Muscle layer of duodenum (tissue), 2 donors: ENCODE measurements at regions not wholly inside any gene's neighbourhood (a gene's known extent, or its start where the extent isn't known, plus 50 kb on each side); places are given as distances from the start of the nearest gene placed in this dataset.

Experiments used
- H3K27ac ChIP-seq: one replicate; pipeline ENCODE4 v1.7.0; 2013; ENCODE audit warnings: mild to moderate bottlenecking, low read length
- H3K27me3 ChIP-seq: one replicate; pipeline ENCODE4 v1.7.0; 2013; ENCODE audit warnings: low read depth, mild to moderate bottlenecking, control low read depth, low read length
- H3K36me3 ChIP-seq, 2 donors: one replicate each; pipeline ENCODE4 v1.7.0; 2013; ENCODE audit warnings: low read length in 2 of 2, control low read depth in 1 of 2, mild to moderate bottlenecking in 1 of 2; ENCODE audit not compliant: insufficient read depth in 2 of 2, control insufficient read depth in 1 of 2
- H3K4me1 ChIP-seq, 2 donors: one replicate each; pipeline ENCODE4 v1.7.0; 2013; ENCODE audit warnings: low read length in 2 of 2, mild to moderate bottlenecking in 2 of 2, control low read depth in 1 of 2, moderate library complexity in 1 of 2; ENCODE audit not compliant: insufficient read depth in 2 of 2, control insufficient read depth in 1 of 2
- H3K4me3 ChIP-seq, 2 donors: one replicate each; pipeline ENCODE4 v1.7.0; 2013; ENCODE audit warnings: low read length in 2 of 2, low read depth in 1 of 2, mild to moderate bottlenecking in 1 of 2
- H3K9me3 ChIP-seq, 2 donors: one replicate each; pipeline ENCODE4 v1.7.0; 2013; ENCODE audit warnings: low read length in 2 of 2, control low read depth in 1 of 2, mild to moderate bottlenecking in 1 of 2; ENCODE audit not compliant: control insufficient read depth in 1 of 2
- donor health status: healthy.

DNA sequence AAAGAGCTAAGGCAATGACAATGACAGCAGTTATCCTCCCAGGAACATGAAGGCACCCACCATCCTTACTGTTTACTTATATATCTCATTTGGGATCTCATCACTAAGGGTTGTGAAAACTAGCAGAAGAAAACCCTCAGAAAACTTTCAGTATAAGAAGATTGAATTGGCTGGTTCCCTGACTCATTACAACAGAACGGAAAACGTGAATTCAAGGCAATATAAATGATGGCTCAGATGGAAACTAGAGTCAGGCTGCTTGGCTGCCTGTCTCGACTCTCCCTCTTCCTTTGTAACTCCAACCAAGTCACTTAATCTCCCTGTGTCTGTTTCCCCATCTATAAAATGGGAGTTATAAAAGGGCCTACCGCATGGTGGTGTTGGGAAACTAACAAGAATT lies 387.1 kb upstream of the JARID2 start:
- H3K4me3 ChIP-seq, result no peak overlapping the region
- no peaks in the 10 kb centered on the region for H3K27me3 ChIP-seq
- peaks cover 0 to 3% of the 10 kb centered on the region in 2 donors for H3K4me1 ChIP-seq
- no peak overlapping the region for H3K27ac ChIP-seq
- H3K9me3 ChIP-seq, result no peaks in the 10 kb centered on the region
- no peaks in the 10 kb centered on the region for H3K36me3 ChIP-seq

DNA sequence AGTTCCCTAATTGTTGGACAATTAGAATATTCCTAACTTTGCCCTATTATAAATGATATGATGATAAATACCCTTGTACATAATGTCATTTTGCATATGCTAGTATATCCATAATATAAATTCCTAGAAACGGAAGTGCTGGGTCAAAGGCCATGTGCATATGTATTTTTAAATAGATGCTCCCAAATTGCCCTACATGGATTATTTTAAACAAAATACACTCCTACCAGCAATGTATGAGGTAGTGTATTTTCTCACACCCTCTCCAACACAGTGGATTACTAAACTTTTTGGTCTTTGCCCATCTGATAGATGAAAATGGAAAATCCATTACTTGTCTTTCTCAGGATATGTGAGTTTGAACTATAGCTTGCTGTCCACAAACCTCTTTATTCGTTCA lies 385.1 kb upstream of the JARID2 start:
- Histone ChIP-seq H3K9me3 (no peaks in the 10 kb centered on the region), H3K4me3 (no peak overlapping the region), H3K36me3 (no peaks in the 10 kb centered on the region), H3K27me3 (no peaks in the 10 kb centered on the region), H3K27ac (no peak overlapping the region), H3K4me1 (peaks cover 4 to 12% of the 10 kb centered on the region in 2 donors)

DNA sequence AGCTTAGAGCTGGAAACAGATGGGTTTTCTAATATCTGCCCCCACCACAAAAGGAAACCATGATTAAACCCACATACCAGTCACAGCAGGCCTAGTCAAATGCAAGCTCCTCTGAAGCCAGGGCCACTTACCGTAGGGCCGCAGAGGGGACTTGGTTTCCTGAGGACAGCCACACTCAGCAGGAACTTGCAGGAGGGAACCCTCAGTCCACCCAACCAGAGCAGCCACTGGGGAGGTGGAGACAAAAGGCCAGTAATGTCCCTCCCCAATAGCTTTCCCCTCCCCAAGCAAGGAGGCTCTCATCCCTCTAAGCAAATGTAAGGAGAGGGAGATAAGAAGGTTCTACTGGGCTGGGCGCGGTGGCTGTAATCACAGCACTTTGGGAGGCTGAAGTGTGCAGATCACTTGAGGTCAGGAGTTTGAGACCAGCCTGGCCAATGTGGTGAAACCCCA lies 384.4 kb upstream of the JARID2 start:
- Histone ChIP-seq H3K27ac (no peak overlapping the region), H3K4me1 (peaks cover 4 to 16% of the 10 kb centered on the region in 2 donors), H3K36me3 (no peaks in the 10 kb centered on the region), H3K4me3 (no peak overlapping the region), H3K27me3 (no peaks in the 10 kb centered on the region), H3K9me3 (no peaks in the 10 kb centered on the region)

DNA sequence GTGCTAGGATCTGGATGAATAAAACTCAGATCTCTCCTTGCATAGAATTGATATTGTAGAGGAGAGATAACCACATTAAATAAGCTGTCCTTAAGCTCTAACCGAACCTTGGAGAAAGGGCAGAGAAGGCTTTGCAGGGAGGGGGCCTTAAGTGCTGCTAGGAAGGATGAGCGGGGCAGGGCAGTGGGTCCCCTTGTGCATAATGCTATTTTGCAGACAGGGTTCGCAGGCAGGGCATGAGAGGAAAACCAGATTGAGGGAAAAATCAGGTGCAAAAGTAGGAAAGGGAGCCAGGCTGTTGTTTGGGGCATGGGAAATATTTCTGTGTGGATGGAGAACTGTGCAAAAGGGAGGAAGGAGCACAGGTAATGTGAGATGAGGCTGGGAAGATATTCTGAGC lies 383.0 kb upstream of the JARID2 start:
- no peaks in the 10 kb centered on the region for H3K36me3 ChIP-seq
- H3K9me3 ChIP-seq, result no peaks in the 10 kb centered on the region
- no peak overlapping the region for H3K27ac ChIP-seq
- H3K4me1 ChIP-seq, result peaks cover 4 to 16% of the 10 kb centered on the region in 2 donors
- no peak overlapping the region for H3K4me3 ChIP-seq
- H3K27me3 ChIP-seq, result no peaks in the 10 kb centered on the region

DNA sequence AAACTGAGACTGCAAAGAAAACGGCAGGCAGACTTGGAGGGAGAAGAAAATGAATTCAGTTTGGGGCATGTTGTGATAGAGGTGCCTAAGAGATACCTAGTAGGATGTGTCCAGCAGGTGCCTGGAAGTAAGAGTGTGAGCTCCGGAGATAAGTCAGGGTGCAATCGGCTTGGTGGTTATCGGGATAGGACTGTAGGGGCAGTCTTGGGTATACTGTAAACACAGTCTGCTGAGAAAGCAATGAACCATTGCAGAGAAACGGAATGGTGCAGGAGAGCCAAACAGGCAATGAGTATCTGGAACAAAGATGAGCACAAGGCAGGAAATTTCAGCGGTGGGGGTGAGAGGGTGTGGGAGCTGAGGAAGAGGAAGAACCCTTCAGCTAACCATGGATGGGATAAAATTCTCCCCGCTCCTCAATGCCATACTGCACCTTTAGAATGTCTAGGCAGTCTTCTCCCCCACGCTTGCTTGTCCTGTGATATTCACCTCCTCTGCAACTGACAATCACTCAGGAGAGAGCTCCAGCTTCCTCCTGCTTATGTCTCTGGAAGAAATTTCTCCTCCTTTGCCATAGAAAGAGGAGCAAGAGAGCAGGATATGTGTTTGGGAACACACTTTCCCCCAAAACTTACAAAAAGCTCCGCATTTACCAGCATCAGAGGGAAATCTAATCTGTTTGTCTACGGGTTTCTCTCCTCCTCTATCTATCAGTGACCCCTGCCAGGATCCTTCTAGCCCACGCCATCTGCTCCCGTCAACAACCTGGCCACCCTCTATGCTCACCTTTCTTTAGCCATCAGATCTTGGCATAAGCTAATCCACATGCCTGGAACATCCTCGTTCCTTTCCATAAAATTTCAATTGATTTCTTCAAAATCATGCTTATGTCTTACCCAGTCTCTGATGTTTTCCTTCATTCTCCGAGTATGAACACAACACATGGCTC lies 381.7 kb upstream of the JARID2 start:
- Histone ChIP-seq H3K4me1 (peaks cover 4 to 12% of the 10 kb centered on the region in 2 donors), H3K36me3 (no peaks in the 10 kb centered on the region), H3K9me3 (no peaks in the 10 kb centered on the region), H3K4me3 (no peak overlapping the region), H3K27ac (no peak overlapping the region), H3K27me3 (no peaks in the 10 kb centered on the region)

DNA sequence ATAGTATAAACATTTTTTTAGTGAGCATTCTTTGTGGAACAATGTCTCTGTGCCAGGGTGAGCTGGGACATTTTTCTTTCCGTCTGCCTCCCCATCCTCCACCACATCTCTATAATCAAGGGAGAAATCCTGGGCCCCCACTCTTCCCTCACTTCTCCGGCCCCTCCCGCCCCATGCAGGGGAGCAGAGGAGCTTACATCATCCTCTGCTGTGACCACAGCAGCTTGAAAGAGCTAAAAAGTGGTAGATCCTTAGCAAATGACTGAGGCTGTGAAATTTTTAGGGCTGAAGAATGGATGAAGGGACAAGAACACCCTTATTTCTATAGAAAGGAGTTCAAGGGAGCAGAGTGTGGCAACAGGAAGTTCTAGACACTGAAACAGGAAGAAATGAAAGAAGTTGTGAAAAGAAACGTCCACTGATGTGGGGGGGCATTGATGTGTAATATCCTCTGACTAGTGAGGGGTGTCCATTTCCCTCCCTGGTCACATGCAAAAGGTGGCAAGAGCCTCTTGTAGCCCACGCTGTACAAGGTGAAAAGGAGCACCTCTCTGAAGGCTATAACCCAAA lies 380.3 kb upstream of the JARID2 start:
- no peak overlapping the region for H3K27ac ChIP-seq

DNA sequence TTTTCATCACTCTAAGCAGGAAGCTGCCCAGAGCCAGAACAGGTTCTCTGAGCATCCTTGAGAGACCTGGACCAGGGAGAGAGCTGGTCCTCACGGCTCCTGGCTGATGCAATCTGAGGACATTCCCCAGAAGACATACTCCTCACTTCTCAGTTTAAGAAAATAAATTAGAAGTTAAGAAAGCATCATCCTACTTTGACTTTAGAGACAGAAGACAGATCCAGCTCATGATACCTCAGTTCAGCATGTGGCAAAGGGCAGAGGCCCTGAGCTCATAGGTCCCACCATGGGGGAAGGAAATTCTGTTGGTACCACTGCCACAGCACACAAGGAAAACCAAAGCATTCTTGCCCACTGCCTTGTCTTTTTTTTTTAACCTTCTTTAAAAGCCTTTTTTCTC lies 378.1 kb upstream of the JARID2 start:
- Histone ChIP-seq H3K27ac (no peak overlapping the region), H3K36me3 (no peaks in the 10 kb centered on the region), H3K4me1 (peaks cover 4 to 12% of the 10 kb centered on the region in 2 donors), H3K27me3 (no peaks in the 10 kb centered on the region), H3K9me3 (no peaks in the 10 kb centered on the region), H3K4me3 (no peak overlapping the region)

More for the DNA sequence above, 380.3 kb upstream of the JARID2 start:
- Histone ChIP-seq H3K36me3 (no peaks in the 10 kb centered on the region), H3K4me1 (peaks cover 4 to 12% of the 10 kb centered on the region in 2 donors), H3K4me3 (no peak overlapping the region), H3K9me3 (no peaks in the 10 kb centered on the region), H3K27me3 (no peaks in the 10 kb centered on the region)

DNA sequence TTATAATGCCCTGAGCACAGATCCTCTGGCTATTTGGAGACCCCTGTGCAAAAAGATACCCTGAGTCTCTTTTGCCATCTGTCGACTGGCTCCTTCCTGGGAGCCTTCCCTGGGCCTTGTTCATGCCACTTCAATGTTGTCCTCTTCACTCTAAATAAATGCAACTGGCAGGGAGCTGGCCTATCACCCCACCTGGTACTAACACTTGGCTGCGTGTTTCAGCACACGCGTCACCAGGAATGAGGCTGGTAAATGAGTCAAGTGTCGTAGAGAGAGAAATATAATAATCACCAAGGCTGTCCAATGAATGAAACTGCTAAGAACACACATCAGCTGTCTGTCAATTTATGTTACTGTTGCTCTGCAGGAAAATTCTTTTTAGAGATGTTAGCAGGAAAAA lies 374.6 kb upstream of the JARID2 start:
- H3K9me3 ChIP-seq, result no peaks in the 10 kb centered on the region
- no peaks in the 10 kb centered on the region for H3K4me1 ChIP-seq
- no peak overlapping the region for H3K27ac ChIP-seq
- no peak overlapping the region for H3K4me3 ChIP-seq
- H3K27me3 ChIP-seq, result no peaks in the 10 kb centered on the region
- H3K36me3 ChIP-seq, result no peaks in the 10 kb centered on the region

DNA sequence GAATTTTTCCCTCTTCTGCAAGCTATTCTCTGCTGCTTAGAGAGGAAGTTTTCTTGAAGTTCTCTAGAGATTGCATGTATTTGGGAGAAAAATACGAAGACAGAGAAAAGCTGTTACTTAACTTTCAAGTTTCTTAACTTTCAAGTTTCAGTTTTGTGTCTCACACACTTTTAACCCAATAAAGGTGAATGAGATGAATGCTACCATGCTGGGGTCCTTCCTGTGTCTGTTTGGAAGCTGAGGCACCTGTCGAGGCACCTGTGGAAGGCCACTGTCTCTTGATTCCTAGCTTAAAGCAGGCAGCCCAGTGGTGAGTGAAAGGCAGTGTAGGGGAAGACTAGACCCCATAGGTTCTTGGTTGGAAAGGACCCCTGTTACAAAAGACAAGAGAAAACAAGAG lies 372.8 kb upstream of the JARID2 start:
- Histone ChIP-seq H3K36me3 (no peaks in the 10 kb centered on the region), H3K4me3 (no peak overlapping the region), H3K4me1 (no peaks in the 10 kb centered on the region), H3K27ac (no peak overlapping the region), H3K9me3 (no peaks in the 10 kb centered on the region), H3K27me3 (no peaks in the 10 kb centered on the region)

DNA sequence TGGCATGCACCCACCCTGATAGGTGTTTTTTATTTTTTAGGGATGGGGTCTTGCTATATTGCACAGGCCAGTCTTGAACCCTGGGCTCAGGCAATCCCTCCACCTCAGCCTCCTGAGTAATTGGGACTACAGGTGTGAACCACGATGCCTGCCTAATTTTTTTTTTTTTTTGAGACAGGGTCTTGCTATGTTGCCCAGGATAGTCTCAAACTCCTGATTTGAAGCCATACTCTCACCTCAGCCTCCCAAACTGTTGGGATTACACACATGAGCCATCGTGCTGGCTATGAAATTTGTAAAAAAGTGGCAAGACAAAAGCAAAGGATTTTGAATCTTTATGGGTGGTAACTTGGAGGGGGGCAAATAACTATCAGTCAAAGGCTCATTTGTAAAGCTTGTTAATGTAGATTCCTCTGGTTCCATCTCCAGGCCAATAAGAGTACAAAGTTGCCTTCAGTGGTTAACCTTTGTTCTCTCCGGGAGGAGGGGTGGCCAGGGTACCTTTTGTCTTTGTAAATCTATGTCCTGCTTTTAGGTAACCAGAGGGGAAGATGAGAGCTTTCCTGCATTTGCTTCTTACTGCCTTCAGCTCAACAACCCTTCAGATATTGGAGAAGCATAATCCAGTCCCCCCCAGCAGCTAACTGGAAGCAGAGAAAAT lies 372.0 kb upstream of the JARID2 start:
- H3K4me3 ChIP-seq, result no peak overlapping the region
- H3K36me3 ChIP-seq, result no peaks in the 10 kb centered on the region
- H3K4me1 ChIP-seq, result no peaks in the 10 kb centered on the region
- no peak overlapping the region for H3K27ac ChIP-seq
- H3K27me3 ChIP-seq, result no peaks in the 10 kb centered on the region
- H3K9me3 ChIP-seq, result no peaks in the 10 kb centered on the region

DNA sequence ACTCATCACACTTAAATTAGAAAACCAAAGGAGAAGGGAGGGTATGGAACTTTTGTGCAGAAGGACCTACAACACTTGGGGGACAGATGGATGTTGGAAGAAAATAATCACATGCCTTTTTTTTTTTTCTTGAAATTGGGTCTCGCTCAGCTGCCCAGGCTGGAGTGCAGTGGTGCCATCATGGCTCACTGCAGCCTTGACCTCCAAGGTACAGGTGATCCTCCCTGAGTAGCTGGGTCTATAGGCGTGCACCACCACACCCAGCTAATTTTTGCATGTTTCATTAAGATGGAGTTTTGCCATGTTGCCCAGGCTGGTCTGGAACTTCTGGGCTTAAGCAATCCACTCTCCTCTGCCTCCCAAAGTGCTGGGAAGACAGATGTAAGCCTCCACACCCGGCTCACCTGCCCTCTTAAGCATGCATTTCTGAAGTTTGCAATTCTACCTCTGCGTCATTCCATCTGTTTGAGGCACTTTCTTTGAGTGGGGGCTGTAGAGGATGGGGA lies 370.8 kb upstream of the JARID2 start:
- Histone ChIP-seq H3K27me3 (no peaks in the 10 kb centered on the region), H3K4me1 (no peaks in the 10 kb centered on the region), H3K27ac (no peak overlapping the region), H3K36me3 (no peaks in the 10 kb centered on the region), H3K9me3 (no peaks in the 10 kb centered on the region), H3K4me3 (no peak overlapping the region)
